GM19239 (cell line): ENCODE measurements at regions not wholly inside any gene's neighbourhood (a gene's known extent, or its start where the extent isn't known, plus 50 kb on each side); places are given as distances from the start of the nearest gene placed in this dataset.
A peak's percentile ranks its signal among the peaks of the same experiment; 100 is the strongest.

Experiments
- DNase-seq: peaks from one replicate; pipeline ENCODE4 v3.0.0; 2011; ENCODE audit warnings: low spot score; ENCODE audit not compliant: insufficient read length
- FAIRE-seq: peaks from 2 replicates; lab custom pipeline; 2011; peaks lifted over from hg19 to GRCh38; lab: Jason Lieb, UNC

- FAIRE-seq, result no peak
Measured at GRCh38 chr1:99149952-99150351, 114.3 kb upstream of the PLPPR4 start.

GRCh38 chr1:99152132-99152531, 112.2 kb upstream of the PLPPR4 start:
- no peak for DNase-seq
- FAIRE-seq, result no peak

More at GRCh38 chr1:99149952-99150351, 114.3 kb upstream of the PLPPR4 start:
- no peak for DNase-seq

- DNase-seq (no peak), FAIRE-seq (no peak)
Measured at GRCh38 chr1:99163671-99164070, 100.6 kb upstream of the PLPPR4 start.

- FAIRE-seq (no peak), DNase-seq (no peak)
Measured at GRCh38 chr1:99170516-99170915, 93.8 kb upstream of the PLPPR4 start.

GRCh38 chr1:99171184-99171813, 93.0 kb upstream of the PLPPR4 start:
- DNase-seq (no peak), FAIRE-seq (no peak)

GRCh38 chr1:99173282-99173681, 91.0 kb upstream of the PLPPR4 start:
- DNase-seq (no peak), FAIRE-seq (no peak)

GRCh38 chr1:99173900-99174299, 90.4 kb upstream of the PLPPR4 start:
- FAIRE-seq, result no peak

GRCh38 chr1:99176753-99177152, 87.5 kb upstream of the PLPPR4 start:
- FAIRE-seq, result no peak
- DNase-seq, result no peak

More at GRCh38 chr1:99173900-99174299, 90.4 kb upstream of the PLPPR4 start:
- DNase-seq, result no peak

- FAIRE-seq (no peak), DNase-seq (no peak)
Measured at GRCh38 chr1:99177465-99177864, 86.8 kb upstream of the PLPPR4 start.

GRCh38 chr1:99180343-99180808, 83.9 kb upstream of the PLPPR4 start:
- FAIRE-seq (peak; percentile 87), DNase-seq (peak; percentile 5)

- FAIRE-seq, result no peak
Measured at GRCh38 chr1:99180915-99181314, 83.4 kb upstream of the PLPPR4 start.

GRCh38 chr1:99181892-99182291, 82.4 kb upstream of the PLPPR4 start:
- DNase-seq (no peak), FAIRE-seq (no peak)

More at GRCh38 chr1:99180915-99181314, 83.4 kb upstream of the PLPPR4 start:
- no peak for DNase-seq

- DNase-seq, result no peak
- no peak for FAIRE-seq
Measured at GRCh38 chr1:99185196-99185595, 79.1 kb upstream of the PLPPR4 start.

- FAIRE-seq (no peak), DNase-seq (no peak)
Measured at GRCh38 chr1:99193431-99193830, 70.9 kb upstream of the PLPPR4 start.

GRCh38 chr1:99198393-99198792, 65.9 kb upstream of the PLPPR4 start:
- DNase-seq (no peak), FAIRE-seq (no peak)

GRCh38 chr1:99207216-99207615, 57.1 kb upstream of the PLPPR4 start:
- no peak for FAIRE-seq
- DNase-seq, result no peak
